ENCODE measurements at regions not wholly inside any gene's neighbourhood (a gene's known extent, or its start where the extent isn't known, plus 50 kb on each side); places are given as distances from the start of the nearest gene placed in this dataset.

- FAIRE-seq: no peak
Observed at GRCh38 chrX:98432413-98432812, 1548.7 kb downstream of the RPA4 start.

GRCh38 chrX:98448524-98448923 is 1564.8 kb downstream of the RPA4 start:
- Histone ChIP-seq H3K9ac (ENCODE audit: control insufficient read depth, extremely low read depth, insufficient read depth, low read length) (no peak overlapping the region), H3K4me3 (ENCODE audit: control insufficient read depth in 2 of 3, extremely low read depth in 1 of 3, insufficient read depth in 2 of 3, low read depth in 1 of 3, low read length in 3 of 3) (no peak overlapping the region), H3K27ac (ENCODE audit: control insufficient read depth, insufficient read depth, low read length) (no peak overlapping the region), H3K36me3 (ENCODE audit: control insufficient read depth in 2 of 2, extremely low read depth in 1 of 2, insufficient read depth in 2 of 2, low read length in 2 of 2) (no peaks in the 10 kb centered on the region), H3K79me2 (ENCODE audit: control insufficient read depth, insufficient read depth, low read length) (no peaks in the 10 kb centered on the region), H3K4me1 (ENCODE audit: control insufficient read depth, extremely low read depth, insufficient read depth, low read length) (no peaks in the 10 kb centered on the region), H3K27me3 (ENCODE audit: control insufficient read depth, extremely low read depth, insufficient read depth, low read length) (no peaks in the 10 kb centered on the region), H2AFZ (ENCODE audit: control insufficient read depth, low read length) (no peak overlapping the region), H3K9me1 (ENCODE audit: control insufficient read depth, extremely low read depth, insufficient read depth, low read length) (no peaks in the 10 kb centered on the region), H3K4me2 (ENCODE audit: control insufficient read depth, extremely low read depth, insufficient read depth, low read depth, low read length) (no peak overlapping the region), H3K9me3 (ENCODE audit: control insufficient read depth, low read depth, low read length) (no peaks in the 10 kb centered on the region), H4K20me1 (ENCODE audit: control insufficient read depth, extremely low read depth, insufficient read depth, low read length) (no peaks in the 10 kb centered on the region)
- DNase-seq (ENCODE audit: low read depth, low spot score) (no peak), FAIRE-seq (no peak)
- TF ChIP-seq CTCF (optimal IDR thresholded peaks at IDR 0.05 in 1 of 3, IDR thresholded peaks at IDR 0.05 in 1 of 3, conservative IDR thresholded peaks at IDR 0.05 in 1 of 3; ENCODE audit: extremely low read depth in 1 of 3, insufficient read depth in 2 of 3, low read length in 3 of 3) (peak in 1 of 3 experiments; percentile 6), EZH2 (IDR thresholded peaks at IDR 0.05; ENCODE audit: low read length) (no peak)
- dilution Hi-C loops (cut with MboI; ENCODE audit: extremely low pct_ligation_motif_present, low sequenced_read_pairs): no loop called here

More at GRCh38 chrX:98432413-98432812, 1548.7 kb downstream of the RPA4 start:
- Histone ChIP-seq H3K4me2 (ENCODE audit: control insufficient read depth, extremely low read depth, insufficient read depth, low read depth, low read length) (no peak overlapping the region), H2AFZ (ENCODE audit: control insufficient read depth, low read length) (no peak overlapping the region), H3K27me3 (ENCODE audit: control insufficient read depth, extremely low read depth, insufficient read depth, low read length) (no peaks in the 10 kb centered on the region), H3K9me3 (ENCODE audit: control insufficient read depth, low read depth, low read length) (no peaks in the 10 kb centered on the region), H3K9me1 (ENCODE audit: control insufficient read depth, extremely low read depth, insufficient read depth, low read length) (no peaks in the 10 kb centered on the region), H3K4me3 (ENCODE audit: control insufficient read depth in 2 of 3, extremely low read depth in 1 of 3, insufficient read depth in 2 of 3, low read depth in 1 of 3, low read length in 3 of 3) (no peak overlapping the region), H3K9ac (ENCODE audit: control insufficient read depth, extremely low read depth, insufficient read depth, low read length) (no peak overlapping the region), H3K79me2 (ENCODE audit: control insufficient read depth, insufficient read depth, low read length) (no peaks in the 10 kb centered on the region), H3K4me1 (ENCODE audit: control insufficient read depth, extremely low read depth, insufficient read depth, low read length) (no peaks in the 10 kb centered on the region), H3K36me3 (ENCODE audit: control insufficient read depth in 2 of 2, extremely low read depth in 1 of 2, insufficient read depth in 2 of 2, low read length in 2 of 2) (no peaks in the 10 kb centered on the region), H4K20me1 (ENCODE audit: control insufficient read depth, extremely low read depth, insufficient read depth, low read length) (no peaks in the 10 kb centered on the region), H3K27ac (ENCODE audit: control insufficient read depth, insufficient read depth, low read length) (no peak overlapping the region)
- dilution Hi-C loops (cut with MboI; ENCODE audit: extremely low pct_ligation_motif_present, low sequenced_read_pairs): no loop called here
- TF ChIP-seq EZH2 (IDR thresholded peaks at IDR 0.05; ENCODE audit: low read length): no peak
- TF ChIP-seq CTCF (optimal IDR thresholded peaks at IDR 0.05 in 1 of 3, IDR thresholded peaks at IDR 0.05 in 1 of 3, conservative IDR thresholded peaks at IDR 0.05 in 1 of 3; ENCODE audit: extremely low read depth in 1 of 3, insufficient read depth in 2 of 3, low read length in 3 of 3): no peak
- DNase-seq (ENCODE audit: low read depth, low spot score): no peak

Measured in keratinocyte (primary cell).